SK-N-SH (cell line): ENCODE measurements at regions not wholly inside any gene's neighbourhood (a gene's known extent, or its start where the extent isn't known, plus 50 kb on each side); places are given as distances from the start of the nearest gene placed in this dataset.

Source experiments
- EZH2phosphoT487 ChIP-seq: fragments of 200-600 bp; sonication (generic); IDR thresholded peaks from 2 replicates; pipeline ENCODE4 v1.6.1; 2017; ENCODE audit warnings: low read depth, mixed run types, mild to moderate bottlenecking, antibody characterized with exemption, moderate library complexity, borderline replicate concordance
- FOSL2 ChIP-seq: IDR thresholded peaks from 2 replicates; pipeline ENCODE4 v1.4.0; 2012; ENCODE audit warnings: low read depth, mild to moderate bottlenecking, moderate library complexity, borderline replicate concordance
- GABPA ChIP-seq: IDR thresholded peaks from 2 replicates; pipeline ENCODE4 v1.4.0; 2012; ENCODE audit warnings: low read depth, mild to moderate bottlenecking
- GATA2 ChIP-seq: sonication (generic); formaldehyde crosslinking; IDR thresholded peaks from 2 replicates; pipeline ENCODE4 v1.5.0; 2020; ENCODE audit warnings: mild to moderate bottlenecking, missing genetic modification reagents
- SIN3A ChIP-seq: IDR thresholded peaks from 2 replicates; pipeline ENCODE4 v1.6.1; 2012; ENCODE audit warnings: low read depth, mild to moderate bottlenecking, low read length, moderate library complexity, borderline replicate concordance
- YY1 ChIP-seq: IDR thresholded peaks from 2 replicates; pipeline ENCODE4 v1.4.0; 2012; ENCODE audit warnings: low read depth, mild to moderate bottlenecking
- TF ChIP-seq, protein P1 (sequence below): fragments of 150-350 bp; IDR thresholded peaks from 2 replicates; pipeline ENCODE4 v1.6.1; 2017; ENCODE audit warnings: antibody characterized with exemption, low read length, low read depth, borderline replicate concordance
- TF ChIP-seq, protein P2 (sequence below): fragments of 200-600 bp; sonication (generic); IDR thresholded peaks from 2 replicates; pipeline ENCODE4 v1.6.1; 2017; ENCODE audit warnings: antibody characterized with exemption, mild to moderate bottlenecking, moderate library complexity
- TF ChIP-seq, protein P3 (sequence below): IDR thresholded peaks from 2 replicates; pipeline ENCODE4 v1.4.0; 2012; ENCODE audit warnings: low read depth

DNA sequence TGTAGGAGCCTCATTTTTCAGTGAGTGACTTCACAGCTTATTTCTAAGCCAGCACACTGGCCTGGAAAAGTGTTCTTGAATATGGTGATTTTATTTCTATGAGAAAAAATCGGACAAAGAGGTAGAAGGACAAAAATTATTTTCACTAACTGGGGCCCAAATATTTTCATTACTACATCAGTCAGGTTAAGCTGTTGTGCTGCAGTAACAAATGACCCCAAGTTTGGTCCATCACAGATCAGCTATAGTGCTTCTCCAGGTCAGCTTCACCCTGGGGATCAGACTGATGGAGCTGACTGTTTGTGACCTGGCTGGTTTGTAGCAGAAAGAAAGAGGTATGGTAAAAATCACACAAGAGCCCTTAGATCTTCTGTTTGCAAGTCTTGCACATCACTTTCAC is 97.9 kb upstream of the STT3B start:
- TF ChIP-seq, protein P1, sequence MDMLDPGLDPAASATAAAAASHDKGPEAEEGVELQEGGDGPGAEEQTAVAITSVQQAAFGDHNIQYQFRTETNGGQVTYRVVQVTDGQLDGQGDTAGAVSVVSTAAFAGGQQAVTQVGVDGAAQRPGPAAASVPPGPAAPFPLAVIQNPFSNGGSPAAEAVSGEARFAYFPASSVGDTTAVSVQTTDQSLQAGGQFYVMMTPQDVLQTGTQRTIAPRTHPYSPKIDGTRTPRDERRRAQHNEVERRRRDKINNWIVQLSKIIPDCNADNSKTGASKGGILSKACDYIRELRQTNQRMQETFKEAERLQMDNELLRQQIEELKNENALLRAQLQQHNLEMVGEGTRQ: no peak
- TF ChIP-seq SIN3A (no peak), GATA2 (CRISPR knock-in tag) (no peak), EZH2phosphoT487 (no peak), GABPA (no peak), FOSL2 (no peak), YY1 (no peak)
- TF ChIP-seq, protein P2, sequence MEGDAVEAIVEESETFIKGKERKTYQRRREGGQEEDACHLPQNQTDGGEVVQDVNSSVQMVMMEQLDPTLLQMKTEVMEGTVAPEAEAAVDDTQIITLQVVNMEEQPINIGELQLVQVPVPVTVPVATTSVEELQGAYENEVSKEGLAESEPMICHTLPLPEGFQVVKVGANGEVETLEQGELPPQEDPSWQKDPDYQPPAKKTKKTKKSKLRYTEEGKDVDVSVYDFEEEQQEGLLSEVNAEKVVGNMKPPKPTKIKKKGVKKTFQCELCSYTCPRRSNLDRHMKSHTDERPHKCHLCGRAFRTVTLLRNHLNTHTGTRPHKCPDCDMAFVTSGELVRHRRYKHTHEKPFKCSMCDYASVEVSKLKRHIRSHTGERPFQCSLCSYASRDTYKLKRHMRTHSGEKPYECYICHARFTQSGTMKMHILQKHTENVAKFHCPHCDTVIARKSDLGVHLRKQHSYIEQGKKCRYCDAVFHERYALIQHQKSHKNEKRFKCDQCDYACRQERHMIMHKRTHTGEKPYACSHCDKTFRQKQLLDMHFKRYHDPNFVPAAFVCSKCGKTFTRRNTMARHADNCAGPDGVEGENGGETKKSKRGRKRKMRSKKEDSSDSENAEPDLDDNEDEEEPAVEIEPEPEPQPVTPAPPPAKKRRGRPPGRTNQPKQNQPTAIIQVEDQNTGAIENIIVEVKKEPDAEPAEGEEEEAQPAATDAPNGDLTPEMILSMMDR: no peak
- TF ChIP-seq, protein P3, sequence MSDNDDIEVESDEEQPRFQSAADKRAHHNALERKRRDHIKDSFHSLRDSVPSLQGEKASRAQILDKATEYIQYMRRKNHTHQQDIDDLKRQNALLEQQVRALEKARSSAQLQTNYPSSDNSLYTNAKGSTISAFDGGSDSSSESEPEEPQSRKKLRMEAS: no peak
